Stomach (tissue), 4 donors: ENCODE measurements at regions not wholly inside any gene's neighbourhood (a gene's known extent, or its start where the extent isn't known, plus 50 kb on each side); places are given as distances from the start of the nearest gene placed in this dataset.

Experiments used
- EP300 ChIP-seq: sonication (generic); formaldehyde crosslinking; IDR thresholded peaks from one replicate; pipeline ENCODE4 v1.6.1; 2017; ENCODE audit warnings: antibody characterized with exemption
- POLR2A ChIP-seq, 4 donors: fragments of 450-650 bp; IDR thresholded peaks; one replicate each; pipeline ENCODE4 v1.6.1; 2016; ENCODE audit warnings: antibody characterized with exemption in 4 of 4, control low read depth in 2 of 4, mild to moderate bottlenecking in 1 of 4, moderate library complexity in 1 of 4

DNA sequence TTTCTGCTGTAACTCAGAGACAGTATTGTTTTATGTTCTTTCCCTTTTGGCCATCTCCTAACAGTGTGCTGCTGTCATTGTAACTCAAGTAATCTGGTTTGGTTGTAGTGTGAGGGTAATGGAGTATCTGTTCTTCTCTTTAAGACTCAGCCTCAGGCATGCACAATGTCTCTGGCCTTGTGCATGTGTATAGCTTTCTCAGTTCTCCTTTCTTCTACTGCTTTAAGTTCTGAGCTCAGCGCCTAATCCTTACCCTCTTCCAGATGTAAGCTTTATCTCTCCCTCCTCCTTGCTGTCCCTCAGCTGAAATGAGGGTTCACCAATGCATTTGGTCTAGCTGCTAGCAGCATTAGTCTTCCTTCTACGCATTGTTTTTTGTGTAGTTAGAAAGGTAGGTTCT, 1420.4 kb upstream of the PRMT6 start:
- TF ChIP-seq POLR2A (IDR thresholded peaks at IDR 0.05) (no peak), EP300 (no peak)
